ENCODE measurements at regions not wholly inside any gene's neighbourhood (a gene's known extent, or its start where the extent isn't known, plus 50 kb on each side); places are given as distances from the start of the nearest gene placed in this dataset.

- no peak for TF ChIP-seq JUNB (IDR thresholded peaks at IDR 0.05; ENCODE audit: unreplicated experiment)
- TF ChIP-seq CTCF (conservative IDR thresholded peaks at IDR 0.05; ENCODE audit: low read depth in 2 of 2), result no peak
- no peak for TF ChIP-seq ETS1 (IDR thresholded peaks at IDR 0.05)
- no peak for TF ChIP-seq STAT1 (IDR thresholded peaks at IDR 0.05; ENCODE audit: unreplicated experiment)
- no peak for TF ChIP-seq EZH2phosphoT487 (IDR thresholded peaks at IDR 0.05; ENCODE audit: unreplicated experiment)
Measured at GRCh38 chr15:81653259-81653658, 279.2 kb upstream of the TMC3 start (continued).

- no peaks in the 10 kb centered on the region for H3K36me3 Mint-ChIP-seq (ENCODE audit: low read depth)
- peaks cover 19% of the 10 kb centered on the region for H3K4me1 Mint-ChIP-seq
- H3K27ac Mint-ChIP-seq, result peak overlapping the region; percentile 45; the same call in 1 of the 2 replicates
- Histone ChIP-seq H3K79me2 (replicated peaks; ENCODE audit: insufficient read depth) (no peaks in the 10 kb centered on the region), H3K4me3 (no peak overlapping the region), H3K27me3 (ENCODE audit: insufficient read depth) (no peaks in the 10 kb centered on the region), H3K4me2 (no peak overlapping the region), H3F3A (replicated peaks; ENCODE audit: low read depth) (no peaks in the 10 kb centered on the region), H3K27ac (ENCODE audit: low read depth) (no peak overlapping the region; the same call in 1 of the 2 replicates), H3K9me2 (ENCODE audit: insufficient read depth) (no peaks in the 10 kb centered on the region), H2AFZ (no peak overlapping the region), H3K36me3 (ENCODE audit: insufficient read depth) (no peaks in the 10 kb centered on the region), H3K4me1 (ENCODE audit: insufficient read depth) (no peaks in the 10 kb centered on the region; the same call in 1 of the 2 replicates), H4K20me1 (replicated peaks; ENCODE audit: insufficient read depth) (no peaks in the 10 kb centered on the region)
- H3K27me3 Mint-ChIP-seq (ENCODE audit: insufficient read depth, low read depth, poor library complexity), result peaks cover 2% of the 10 kb centered on the region
- DNase-seq (ENCODE audit: low spot score), result peak; percentile 34
- H3K9me3 Mint-ChIP-seq, result peaks cover under 1% of the 10 kb centered on the region; the same call in 1 of the 3 replicates
- no peak overlapping the region for H3K4me3 Mint-ChIP-seq
- TF ChIP-seq CTCF (conservative IDR thresholded peaks at IDR 0.05; ENCODE audit: low read depth in 2 of 2) (peak; percentile 16 to 18; a peak in 1 of 4 replicates), ZNF462 (CRISPR knock-in tag; IDR thresholded peaks at IDR 0.05) (no peak)
- ATAC-seq, result peak; percentile 52
Measured at GRCh38 chr15:81645470-81645869, 271.5 kb upstream of the TMC3 start.

Data from GM23338 (cell line).